Activated T-helper 17 cell treated with anti-CD3 and anti-CD28 coated beads, Interleukin-2, amount 50 U/mL, for 72 hours (primary cell): ENCODE measurements at regions not wholly inside any gene's neighbourhood (a gene's known extent, or its start where the extent isn't known, plus 50 kb on each side); places are given as distances from the start of the nearest gene placed in this dataset.

Source experiments
- ATAC-seq: fragments of 150-1000 bp; cut with Tn5 transposase; replicated peaks from 2 replicates; pipeline ENCODE4 v1.10.0; 2021; ENCODE audit warnings: mild to moderate bottlenecking, moderate library complexity
- H3K27ac Mint-ChIP-seq: one replicate; pipeline ENCODE4 v1.8.0; 2022; ENCODE audit warnings: mixed read lengths
- H3K27me3 Mint-ChIP-seq: one replicate; pipeline ENCODE4 v1.8.0; 2022; ENCODE audit warnings: mixed read lengths
- H3K36me3 Mint-ChIP-seq: one replicate; pipeline ENCODE4 v1.8.0; 2022; ENCODE audit warnings: low read depth, mild to moderate bottlenecking, mixed read lengths
- H3K4me1 Mint-ChIP-seq: one replicate; pipeline ENCODE4 v1.8.0; 2022; ENCODE audit warnings: mixed read lengths
- H3K4me3 Mint-ChIP-seq: one replicate; pipeline ENCODE4 v1.8.0; 2022; ENCODE audit warnings: mild to moderate bottlenecking, mixed read lengths
- H3K9me3 Mint-ChIP-seq: one replicate; pipeline ENCODE4 v1.8.0; 2022; ENCODE audit warnings: mixed read lengths

- H3K27me3 Mint-ChIP-seq = no peaks in the 10 kb centered on the region
- H3K36me3 Mint-ChIP-seq = no peaks in the 10 kb centered on the region
- H3K9me3 Mint-ChIP-seq = no peaks in the 10 kb centered on the region
- H3K4me1 Mint-ChIP-seq = no peaks in the 10 kb centered on the region
- H3K27ac Mint-ChIP-seq = no peak overlapping the region
- ATAC-seq = no peak
- no peak overlapping the region for H3K4me3 Mint-ChIP-seq
Observed at GRCh38 chr13:33578786-33579185, 239.2 kb upstream of the RFC3 start.

- ATAC-seq = no peak
- Mint-ChIP-seq H3K9me3 (no peaks in the 10 kb centered on the region), H3K4me3 (no peak overlapping the region), H3K36me3 (no peaks in the 10 kb centered on the region), H3K27me3 (no peaks in the 10 kb centered on the region), H3K27ac (no peak overlapping the region), H3K4me1 (no peaks in the 10 kb centered on the region)
Observed at GRCh38 chr13:33582121-33582520, 235.8 kb upstream of the RFC3 start.

GRCh38 chr13:33583398-33583797 is 234.6 kb upstream of the RFC3 start:
- Mint-ChIP-seq H3K27ac (no peak overlapping the region), H3K4me3 (no peak overlapping the region), H3K27me3 (no peaks in the 10 kb centered on the region), H3K36me3 (no peaks in the 10 kb centered on the region), H3K4me1 (no peaks in the 10 kb centered on the region), H3K9me3 (no peaks in the 10 kb centered on the region)
- ATAC-seq = no peak

DNA sequence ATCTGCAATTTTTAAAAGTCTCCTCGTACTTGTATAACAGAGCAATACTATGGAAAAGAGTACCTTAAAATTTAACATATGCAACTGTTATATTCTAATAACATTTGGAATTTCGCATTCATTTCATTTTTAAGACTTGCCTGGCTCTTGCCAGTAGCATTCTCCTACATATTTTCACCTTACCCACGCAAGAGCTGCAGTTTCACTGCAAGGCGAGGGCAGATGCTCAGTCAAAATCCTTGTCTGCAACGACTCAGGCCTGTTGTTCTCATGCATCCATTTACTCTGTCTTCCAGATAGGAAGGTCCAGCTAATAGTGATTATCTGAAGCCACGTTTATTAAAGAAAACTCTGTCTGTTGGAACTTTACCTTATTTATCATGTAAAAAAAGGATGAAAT is 227.0 kb upstream of the RFC3 start:
- no peak for ATAC-seq
- Mint-ChIP-seq H3K4me3 (no peak overlapping the region), H3K36me3 (no peaks in the 10 kb centered on the region), H3K27me3 (no peaks in the 10 kb centered on the region), H3K27ac (no peak overlapping the region), H3K4me1 (no peaks in the 10 kb centered on the region), H3K9me3 (no peaks in the 10 kb centered on the region)

DNA sequence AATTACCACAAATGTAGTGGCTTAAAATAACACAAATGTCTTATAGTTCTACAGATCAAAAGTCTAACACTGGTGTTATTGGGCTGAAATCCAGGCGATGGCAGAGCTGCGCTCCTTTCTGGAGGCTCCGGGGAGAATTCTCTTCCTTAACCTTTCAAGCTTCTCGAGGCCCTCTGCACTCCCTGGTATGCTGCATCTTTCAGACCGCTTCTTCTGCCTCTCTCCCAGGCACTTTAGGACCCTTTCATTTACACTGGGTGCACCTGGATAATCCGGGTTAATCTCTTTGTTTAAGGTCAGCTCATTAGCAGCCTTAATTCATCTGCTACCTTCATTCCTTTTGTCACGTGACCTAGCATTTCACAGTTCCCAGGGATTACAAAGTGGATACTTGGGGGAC is 211.3 kb upstream of the RFC3 start:
- no peak overlapping the region for H3K27ac Mint-ChIP-seq
- H3K36me3 Mint-ChIP-seq = no peaks in the 10 kb centered on the region
- peaks cover 12% of the 10 kb centered on the region for H3K4me1 Mint-ChIP-seq
- H3K27me3 Mint-ChIP-seq = no peaks in the 10 kb centered on the region
- H3K4me3 Mint-ChIP-seq = no peak overlapping the region
- ATAC-seq = no peak
- peaks cover 3% of the 10 kb centered on the region for H3K9me3 Mint-ChIP-seq

DNA sequence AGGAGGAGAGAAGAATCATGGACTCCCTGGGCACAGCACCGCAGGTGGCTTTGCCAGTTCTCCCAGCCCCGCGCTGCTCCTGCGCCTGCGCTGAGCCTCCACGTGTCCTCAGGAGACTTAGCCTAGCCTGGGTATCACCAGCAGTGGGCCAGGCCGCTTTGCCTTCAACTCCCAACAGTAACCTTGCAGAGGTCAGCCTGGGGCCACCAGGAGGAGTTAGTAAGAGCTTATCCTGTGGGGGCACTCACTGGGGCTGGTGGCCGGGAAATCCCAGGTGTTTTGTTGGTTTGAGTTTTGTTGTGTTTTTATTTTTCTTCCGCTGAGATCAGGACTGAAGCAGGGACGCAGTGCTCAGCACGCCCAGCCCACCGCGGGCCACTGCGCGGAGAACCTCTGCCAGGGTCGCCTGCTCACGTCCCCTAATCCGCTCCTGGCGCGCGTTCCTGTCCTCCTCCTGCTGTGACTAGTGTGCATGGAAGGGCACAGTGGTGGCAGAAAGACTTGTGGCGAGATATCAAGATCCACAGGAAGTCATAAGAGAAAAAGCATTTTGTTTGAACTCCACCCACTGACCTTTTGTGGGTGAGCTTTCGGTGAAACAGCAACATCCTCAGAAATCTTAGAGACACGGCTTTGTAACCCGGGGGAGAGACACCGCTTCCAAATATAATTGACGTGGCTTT is 207.4 kb upstream of the RFC3 start:
- no peaks in the 10 kb centered on the region for H3K27me3 Mint-ChIP-seq
- peak; percentile 75 for ATAC-seq
- peaks cover 27% of the 10 kb centered on the region for H3K4me1 Mint-ChIP-seq
- H3K27ac Mint-ChIP-seq = peak overlapping the region; percentile 93
- H3K9me3 Mint-ChIP-seq = peaks cover 3% of the 10 kb centered on the region
- H3K4me3 Mint-ChIP-seq = peak overlapping the region; percentile 87
- no peaks in the 10 kb centered on the region for H3K36me3 Mint-ChIP-seq

GRCh38 chr13:33611121-33611805 is 206.7 kb upstream of the RFC3 start:
- peak overlapping the region; percentile 93 for H3K27ac Mint-ChIP-seq
- no peaks in the 10 kb centered on the region for H3K27me3 Mint-ChIP-seq
- peaks cover 27% of the 10 kb centered on the region for H3K4me1 Mint-ChIP-seq
- no peak for ATAC-seq
- peaks cover 3% of the 10 kb centered on the region for H3K9me3 Mint-ChIP-seq
- peak overlapping the region; percentile 87 for H3K4me3 Mint-ChIP-seq
- no peaks in the 10 kb centered on the region for H3K36me3 Mint-ChIP-seq

GRCh38 chr13:33612641-33613638 is 205.0 kb upstream of the RFC3 start:
- ATAC-seq = peak; percentile 67
- peaks cover 27% of the 10 kb centered on the region for H3K4me1 Mint-ChIP-seq
- H3K4me3 Mint-ChIP-seq = peak overlapping the region; percentile 87
- no peaks in the 10 kb centered on the region for H3K36me3 Mint-ChIP-seq
- H3K27me3 Mint-ChIP-seq = no peaks in the 10 kb centered on the region
- peaks cover 3% of the 10 kb centered on the region for H3K9me3 Mint-ChIP-seq
- H3K27ac Mint-ChIP-seq = peak overlapping the region; percentile 85

DNA sequence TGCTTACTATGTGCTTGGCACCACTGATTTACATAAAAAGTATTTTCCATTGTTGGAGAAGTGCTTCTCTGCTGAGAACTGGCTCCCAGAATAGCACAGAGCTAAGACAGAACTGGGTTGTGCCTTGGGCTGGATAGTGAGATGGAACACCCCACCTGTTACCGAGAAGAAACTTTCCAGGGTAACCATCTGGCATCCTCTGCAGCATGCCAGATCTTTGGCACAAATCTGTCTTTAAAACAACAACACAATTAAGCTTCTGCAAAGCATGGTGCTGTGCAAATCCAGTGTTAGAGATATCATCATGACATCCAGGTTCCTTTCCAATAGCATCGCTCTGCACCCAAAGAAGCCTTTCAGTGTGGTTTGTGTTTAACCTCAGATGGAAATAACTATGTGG is 202.5 kb upstream of the RFC3 start:
- Mint-ChIP-seq H3K27me3 (no peaks in the 10 kb centered on the region), H3K4me3 (no peak overlapping the region)

GRCh38 chr13:33616130-33616529 is 201.8 kb upstream of the RFC3 start:
- H3K4me3 Mint-ChIP-seq = no peak overlapping the region
- H3K27me3 Mint-ChIP-seq = no peaks in the 10 kb centered on the region
- no peak overlapping the region for H3K27ac Mint-ChIP-seq
- peaks cover 3% of the 10 kb centered on the region for H3K9me3 Mint-ChIP-seq
- no peaks in the 10 kb centered on the region for H3K36me3 Mint-ChIP-seq
- ATAC-seq = no peak
- peaks cover 20% of the 10 kb centered on the region for H3K4me1 Mint-ChIP-seq

More for the DNA sequence above, 202.5 kb upstream of the RFC3 start:
- no peak for ATAC-seq
- Mint-ChIP-seq H3K27ac (no peak overlapping the region), H3K4me1 (peaks cover 27% of the 10 kb centered on the region), H3K36me3 (no peaks in the 10 kb centered on the region), H3K9me3 (peaks cover 3% of the 10 kb centered on the region)

DNA sequence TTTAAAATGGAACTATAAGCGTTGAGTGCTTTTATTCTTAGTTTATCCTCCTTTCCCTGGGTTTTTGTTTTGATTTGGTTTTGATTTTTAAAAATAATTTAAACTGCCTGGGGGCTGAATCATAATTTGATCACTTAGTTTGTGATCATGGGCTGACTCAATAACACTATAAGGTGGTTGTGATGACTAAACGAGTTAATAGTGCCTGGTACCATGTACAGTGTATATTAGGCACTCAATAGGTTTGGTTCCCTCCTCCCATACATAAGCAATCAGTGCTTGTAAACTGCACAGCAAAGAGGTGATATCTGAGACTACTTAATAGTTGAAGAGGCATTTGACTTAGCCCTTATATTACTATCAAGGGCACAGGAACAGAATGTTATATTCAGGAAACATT is 200.9 kb upstream of the RFC3 start:
- Mint-ChIP-seq H3K4me1 (peaks cover 15% of the 10 kb centered on the region), H3K4me3 (no peak overlapping the region), H3K9me3 (peaks cover 3% of the 10 kb centered on the region), H3K27ac (no peak overlapping the region), H3K27me3 (no peaks in the 10 kb centered on the region), H3K36me3 (no peaks in the 10 kb centered on the region)
- peak; percentile 20 for ATAC-seq

DNA sequence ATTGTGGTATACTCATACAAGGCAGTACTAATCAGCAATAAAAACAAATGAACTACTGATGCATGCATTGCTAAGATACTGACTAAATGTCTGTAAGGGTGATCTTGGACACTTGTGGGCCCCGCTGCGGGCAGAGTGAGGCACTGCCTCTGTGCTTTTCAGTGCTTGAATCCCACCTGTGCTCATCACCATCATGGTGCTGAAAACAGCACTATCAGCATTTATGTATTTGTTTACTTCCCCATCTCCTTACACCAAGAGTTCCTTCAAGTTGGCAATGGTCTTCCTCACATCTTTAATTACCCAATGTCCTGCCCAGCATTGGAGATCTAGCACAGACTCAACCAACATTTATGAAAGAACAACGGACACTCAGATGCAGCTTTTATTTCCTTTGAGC is 193.7 kb upstream of the RFC3 start:
- peaks cover 10% of the 10 kb centered on the region for H3K4me1 Mint-ChIP-seq
- H3K4me3 Mint-ChIP-seq = peak overlapping the region; percentile 38
- H3K9me3 Mint-ChIP-seq = peaks cover 4% of the 10 kb centered on the region
- no peaks in the 10 kb centered on the region for H3K27me3 Mint-ChIP-seq
- no peak for ATAC-seq
- no peaks in the 10 kb centered on the region for H3K36me3 Mint-ChIP-seq
- peak overlapping the region; percentile 62 for H3K27ac Mint-ChIP-seq

GRCh38 chr13:33624740-33625139 is 193.2 kb upstream of the RFC3 start:
- H3K4me1 Mint-ChIP-seq = peaks cover 10% of the 10 kb centered on the region
- peak; percentile 65 for ATAC-seq
- peak overlapping the region; percentile 62 for H3K27ac Mint-ChIP-seq
- H3K4me3 Mint-ChIP-seq = peak overlapping the region; percentile 38
- no peaks in the 10 kb centered on the region for H3K36me3 Mint-ChIP-seq
- H3K27me3 Mint-ChIP-seq = no peaks in the 10 kb centered on the region
- H3K9me3 Mint-ChIP-seq = peaks cover 4% of the 10 kb centered on the region

DNA sequence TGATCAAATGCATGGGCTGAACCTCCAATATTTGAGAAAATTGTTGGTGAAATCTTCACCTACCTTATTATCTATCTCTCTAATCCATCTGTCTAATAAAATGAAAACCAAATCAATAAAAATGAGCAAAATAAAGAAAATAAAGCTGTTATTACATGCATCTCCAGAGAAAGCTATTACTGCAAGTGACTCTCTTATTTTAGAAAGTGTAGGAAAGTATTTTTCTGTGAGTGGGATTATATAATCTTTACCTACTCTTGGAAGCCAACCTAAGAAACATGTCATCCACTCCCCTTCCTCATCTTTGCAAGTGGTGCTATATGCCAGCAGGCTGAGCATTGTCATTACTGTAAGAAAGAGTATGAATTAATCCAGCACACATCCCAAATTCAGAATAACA is 191.5 kb upstream of the RFC3 start:
- Mint-ChIP-seq H3K27me3 (no peaks in the 10 kb centered on the region), H3K9me3 (peaks cover 4% of the 10 kb centered on the region), H3K36me3 (no peaks in the 10 kb centered on the region), H3K4me3 (no peak overlapping the region), H3K4me1 (peaks cover 10% of the 10 kb centered on the region), H3K27ac (no peak overlapping the region)
- ATAC-seq = no peak
